SK-N-MC (cell line): ENCODE measurements at regions not wholly inside any gene's neighbourhood (a gene's known extent, or its start where the extent isn't known, plus 50 kb on each side); places are given as distances from the start of the nearest gene placed in this dataset.

ENCODE experiments used
- EZH2 ChIP-seq: fragments of 200-600 bp; sonication (generic); IDR thresholded peaks from one replicate; pipeline ENCODE4 v1.6.1; 2017; ENCODE audit warnings: antibody characterized with exemption
- POLR2AphosphoS5 ChIP-seq: IDR thresholded peaks from 2 replicates; pipeline ENCODE4 v1.6.1; 2012; ENCODE audit warnings: mild to moderate bottlenecking, low read depth, low read length, borderline replicate concordance

GRCh38 chr10:56269181-56269580 lies 91.9 kb downstream of the ZWINT start:
- TF ChIP-seq EZH2 (no peak), POLR2AphosphoS5 (no peak)
